ENCODE measurements at regions not wholly inside any gene's neighbourhood (a gene's known extent, or its start where the extent isn't known, plus 50 kb on each side); places are given as distances from the start of the nearest gene placed in this dataset.
A peak's percentile ranks its signal among the peaks of the same experiment; 100 is the strongest.

- Histone ChIP-seq H3K27ac (ENCODE audit: low read depth in 2 of 2, low read length in 1 of 2) (peak overlapping the region in 1 of 2 experiments; percentile 92; a peak in 3 of 4 replicates), H3F3A (replicated peaks; ENCODE audit: insufficient read depth) (peaks cover 23% of the 10 kb centered on the region), H3K4me1 (ENCODE audit: control insufficient read depth in 1 of 2, insufficient read depth in 2 of 2, low read depth in 1 of 2, low read length in 1 of 2) (peaks cover 0 to 15% of the 10 kb centered on the region in 2 experiments; a peak in 3 of 4 replicates), H3K9ac (peak overlapping the region; percentile 56; the same call in 1 of the 2 replicates), H3K36me3 (replicated peaks in 1 of 2; ENCODE audit: control insufficient read depth in 1 of 2, insufficient read depth in 2 of 2, low read length in 1 of 2) (no peaks in the 10 kb centered on the region), H4K20me1 (ENCODE audit: insufficient read depth) (no peaks in the 10 kb centered on the region), H3K79me2 (ENCODE audit: insufficient read depth) (no peaks in the 10 kb centered on the region), H2AFZ (ENCODE audit: low read depth) (peak overlapping the region; percentile 67), H3K4me2 (peak overlapping the region; percentile 19; the same call in 1 of the 2 replicates), H3K27me3 (ENCODE audit: insufficient read depth) (no peaks in the 10 kb centered on the region), H3K9me2 (no peaks in the 10 kb centered on the region), H3K9me3 (no peaks in the 10 kb centered on the region), H3K4me3 (ENCODE audit: low read depth in 2 of 2, low read length in 1 of 2) (no peak overlapping the region)
- ChIA-PET CTCF (no interaction called here), POLR2A (no interaction called here)
- WGBS (ENCODE audit: low lambda C conversion rate) = 76% methylated on average over 4 of the region's 4 CpGs
- TF ChIP-seq RFX5 (IDR thresholded peaks at IDR 0.05; ENCODE audit: low read length) = no peak
- no peak for TF ChIP-seq CHD2 (IDR thresholded peaks at IDR 0.05; ENCODE audit: low read length, partially characterized antibody)
- no peak for TF ChIP-seq IRF3 (IDR thresholded peaks at IDR 0.05; ENCODE audit: low read depth, low read length)
- TF ChIP-seq MXI1 (IDR thresholded peaks at IDR 0.05; ENCODE audit: low read depth, low read length) = no peak
- no peak for TF ChIP-seq NFIC (IDR thresholded peaks at IDR 0.05; ENCODE audit: borderline replicate concordance)
- no peak for TF ChIP-seq RXRA (IDR thresholded peaks at IDR 0.05; ENCODE audit: borderline replicate concordance, low read depth)
- no peak for TF ChIP-seq YY1 (IDR thresholded peaks at IDR 0.05; ENCODE audit: low read depth)
- no peak for TF ChIP-seq MEF2A (IDR thresholded peaks at IDR 0.05; ENCODE audit: borderline replicate concordance, low read depth)
- TF ChIP-seq SIN3A (IDR thresholded peaks at IDR 0.05; ENCODE audit: borderline replicate concordance, low read depth, low read length) = no peak
- no peak for TF ChIP-seq GATA2 (CRISPR knock-in tag; IDR thresholded peaks at IDR 0.05)
- TF ChIP-seq GABPA (IDR thresholded peaks at IDR 0.05; ENCODE audit: low read depth) = no peak
- no peak for TF ChIP-seq MAX (IDR thresholded peaks at IDR 0.05; ENCODE audit: low read depth)
- TF ChIP-seq JUND (IDR thresholded peaks at IDR 0.05) = no peak
- no peak for TF ChIP-seq ELF1 (IDR thresholded peaks at IDR 0.05)
- no peak for TF ChIP-seq RCOR1 (IDR thresholded peaks at IDR 0.05; ENCODE audit: low read length)
- TF ChIP-seq CTCF (IDR thresholded peaks at IDR 0.05) = no peak
- no peak for TF ChIP-seq SMC3 (IDR thresholded peaks at IDR 0.05; ENCODE audit: low read depth, low read length)
- no peak for TF ChIP-seq FOSL2 (IDR thresholded peaks at IDR 0.05; ENCODE audit: borderline replicate concordance, low read depth)
- DNase-seq = no peak
Measured at GRCh38 chr9:26243029-26243697, 564.9 kb upstream of the TUSC1 start.

Measured in SK-N-SH (cell line).